NCI-H524 (cell line): ENCODE measurements at regions not wholly inside any gene's neighbourhood (a gene's known extent, or its start where the extent isn't known, plus 50 kb on each side); places are given as distances from the start of the nearest gene placed in this dataset.
A peak's percentile ranks its signal among the peaks of the same experiment; 100 is the strongest.

Source experiments
- DNase-seq, 2 experiments: peaks; one replicate each; lab custom pipeline; 2025; lab: John Stamatoyannopoulos, UW

DNA sequence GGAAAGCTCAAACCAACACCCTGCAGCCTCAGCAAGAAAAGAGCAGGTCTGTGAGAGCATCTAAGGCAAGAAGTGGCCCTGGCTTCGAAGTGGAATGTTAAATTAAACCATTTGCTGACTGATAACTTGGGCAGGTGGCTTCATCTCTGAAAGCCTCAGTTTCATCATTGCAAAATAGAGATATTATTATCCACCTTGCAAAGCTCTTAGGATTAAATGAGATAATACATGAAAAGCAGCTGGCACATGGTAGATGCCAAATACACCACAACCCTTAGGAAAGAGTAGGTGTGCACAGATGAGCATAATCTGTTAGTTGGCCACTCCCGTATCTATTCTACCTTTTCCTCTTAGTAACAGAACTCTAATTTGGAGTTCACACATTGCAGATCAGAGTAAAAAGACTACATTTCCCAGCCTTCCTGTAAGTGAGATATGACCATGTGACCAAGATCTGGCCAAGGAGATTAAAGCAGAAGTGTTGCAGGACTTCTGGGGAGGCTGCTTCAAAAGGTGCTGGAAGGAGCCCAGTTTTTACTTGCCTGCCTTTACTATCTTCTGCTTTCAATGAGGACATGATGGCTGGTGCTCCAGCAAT, 288.7 kb downstream of the SOX9 start:
- no peak for DNase-seq

- no peak for DNase-seq
Observed at GRCh38 chr17:72411124-72411563, 290.3 kb downstream of the SOX9 start.

- DNase-seq, result no peak
Observed at GRCh38 chr17:72412650-72413076, 291.8 kb downstream of the SOX9 start.

DNA sequence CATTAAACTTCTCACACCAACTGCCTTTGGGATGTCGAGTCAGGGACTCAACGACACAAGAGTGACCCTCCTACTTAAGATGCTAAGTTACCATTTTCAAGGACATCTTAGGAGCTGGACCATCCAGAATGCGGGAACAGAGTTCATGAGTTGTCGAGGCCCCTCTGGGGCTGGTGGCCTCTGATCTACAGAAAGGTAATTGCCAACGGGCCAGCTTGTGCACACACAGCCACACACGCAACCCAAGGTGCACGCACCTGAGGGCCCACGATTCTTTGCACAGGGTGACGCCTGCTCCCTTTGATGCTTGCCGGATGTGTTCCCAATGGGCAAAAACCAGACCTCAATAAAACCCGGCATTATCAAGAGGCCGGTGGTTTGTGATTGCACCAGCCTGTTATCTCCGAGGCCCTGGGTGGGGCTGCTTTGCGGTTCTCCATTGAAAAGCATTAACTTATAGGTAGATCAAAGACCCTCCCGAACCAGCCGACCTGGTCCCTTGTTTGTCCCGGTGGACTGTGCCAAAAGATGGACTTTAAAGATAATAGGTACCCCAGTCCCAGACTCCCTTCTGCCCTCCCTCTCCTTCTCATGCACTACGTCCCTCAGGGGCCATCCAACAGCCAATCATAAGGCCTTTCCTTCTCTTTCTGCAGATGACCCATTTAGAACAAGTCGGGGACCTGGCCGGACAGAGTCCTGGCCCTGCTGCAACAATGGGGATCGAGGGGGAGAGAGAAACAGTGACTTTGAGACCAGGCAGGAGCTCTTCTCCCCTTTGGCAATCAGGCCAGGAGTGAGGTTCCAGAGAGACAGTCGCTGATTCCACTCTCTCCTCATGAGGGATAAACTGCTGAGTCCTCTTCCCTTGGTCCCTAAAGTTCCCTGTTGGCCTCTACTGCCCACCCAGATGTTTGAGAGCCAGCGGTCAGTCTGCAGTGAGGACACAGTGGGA, 292.5 kb downstream of the SOX9 start:
- DNase-seq, result no peak

DNA sequence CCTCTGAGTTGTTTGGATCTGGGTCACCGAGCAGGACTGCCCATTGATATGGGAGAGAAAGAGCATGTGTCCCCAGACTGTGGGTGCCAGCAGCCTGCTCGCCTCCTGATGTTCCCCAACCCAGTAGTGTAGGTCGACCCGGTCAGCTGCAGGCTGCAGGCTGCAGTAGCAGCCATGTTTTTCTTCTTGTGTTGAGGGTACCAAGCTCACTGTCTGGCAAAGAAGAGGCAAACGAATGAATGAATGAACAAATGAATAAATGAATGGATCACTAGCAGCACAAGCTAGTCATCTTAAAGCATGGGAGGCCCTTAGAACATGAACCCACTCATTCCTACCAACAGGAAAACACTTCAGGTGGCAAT, 293.2 kb downstream of the SOX9 start:
- no peak for DNase-seq

GRCh38 chr17:72414967-72415853, 294.4 kb downstream of the SOX9 start:
- DNase-seq, result no peak

GRCh38 chr17:72416054-72416675, 295.3 kb downstream of the SOX9 start:
- DNase-seq, result peak; percentile 47 to 67

- DNase-seq, result peak; percentile 74 to 86
Observed at GRCh38 chr17:72416905-72417304, 296.1 kb downstream of the SOX9 start.

DNA sequence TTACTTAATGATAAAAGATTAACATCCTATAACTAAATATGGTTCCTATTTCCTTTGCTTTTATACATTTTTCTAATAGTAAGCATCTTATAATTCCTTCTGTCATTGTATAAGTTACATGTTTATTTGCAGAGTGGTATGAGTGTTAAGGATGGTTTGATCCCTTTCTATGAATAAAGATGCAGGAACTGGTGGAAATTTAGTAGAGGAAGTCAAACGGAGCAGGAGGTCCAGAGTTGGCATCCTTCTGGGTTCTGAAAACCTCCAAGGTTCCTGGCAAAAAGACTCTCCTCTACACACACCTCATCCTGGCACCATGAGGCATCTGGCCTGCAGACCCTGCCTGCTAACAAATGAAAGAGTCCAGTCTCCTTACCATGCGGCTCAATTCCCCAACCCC, 296.8 kb downstream of the SOX9 start:
- DNase-seq, result no peak

- peak in 1 of 2 experiments; percentile 52 for DNase-seq
Observed at GRCh38 chr17:72419866-72420774, 299.3 kb downstream of the SOX9 start.

GRCh38 chr17:72420775-72421127, 299.9 kb downstream of the SOX9 start:
- DNase-seq, result no peak

GRCh38 chr17:72421128-72422092, 300.6 kb downstream of the SOX9 start:
- DNase-seq, result no peak

DNA sequence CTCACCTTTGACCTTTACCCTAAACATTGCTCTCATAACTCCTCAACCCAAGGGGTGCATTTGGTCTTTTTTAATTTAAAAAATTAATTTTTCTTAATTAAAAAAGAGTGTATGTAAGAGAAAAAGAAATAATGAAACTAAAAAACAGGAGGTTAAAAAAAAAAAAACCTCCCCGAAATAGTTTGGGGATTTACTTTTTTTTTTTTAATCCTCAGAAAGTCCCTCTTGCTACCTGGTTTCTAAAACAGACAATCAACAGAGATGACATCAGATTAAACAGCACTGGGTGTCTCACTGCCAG, 301.3 kb downstream of the SOX9 start:
- DNase-seq, result no peak

GRCh38 chr17:72422505-72423285, 301.9 kb downstream of the SOX9 start:
- peak in 1 of 2 experiments; percentile 9 for DNase-seq

GRCh38 chr17:72423286-72423589, 302.4 kb downstream of the SOX9 start:
- DNase-seq, result no peak

DNA sequence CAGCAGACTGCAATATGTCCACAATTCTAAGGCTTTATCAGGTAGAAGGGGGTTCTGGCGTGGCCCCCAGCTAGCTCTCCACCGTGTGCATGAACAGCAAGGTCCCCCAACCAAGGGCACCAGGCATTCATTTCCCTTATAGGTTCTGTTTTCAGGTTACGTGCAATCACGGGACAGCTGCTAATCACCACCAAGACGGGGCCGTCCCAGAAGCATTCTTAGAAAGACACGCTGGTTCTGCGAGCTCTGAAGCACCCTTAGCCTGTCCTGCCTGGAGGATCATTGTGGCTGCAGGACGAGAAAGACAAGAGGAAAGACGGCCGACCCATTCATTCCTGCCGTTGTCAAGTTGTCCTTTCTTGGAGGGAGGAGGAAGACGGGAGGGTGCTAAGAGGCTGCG, 302.9 kb downstream of the SOX9 start:
- DNase-seq, result no peak

- no peak for DNase-seq
Observed at GRCh38 chr17:72424505-72425117, 303.8 kb downstream of the SOX9 start.

DNA sequence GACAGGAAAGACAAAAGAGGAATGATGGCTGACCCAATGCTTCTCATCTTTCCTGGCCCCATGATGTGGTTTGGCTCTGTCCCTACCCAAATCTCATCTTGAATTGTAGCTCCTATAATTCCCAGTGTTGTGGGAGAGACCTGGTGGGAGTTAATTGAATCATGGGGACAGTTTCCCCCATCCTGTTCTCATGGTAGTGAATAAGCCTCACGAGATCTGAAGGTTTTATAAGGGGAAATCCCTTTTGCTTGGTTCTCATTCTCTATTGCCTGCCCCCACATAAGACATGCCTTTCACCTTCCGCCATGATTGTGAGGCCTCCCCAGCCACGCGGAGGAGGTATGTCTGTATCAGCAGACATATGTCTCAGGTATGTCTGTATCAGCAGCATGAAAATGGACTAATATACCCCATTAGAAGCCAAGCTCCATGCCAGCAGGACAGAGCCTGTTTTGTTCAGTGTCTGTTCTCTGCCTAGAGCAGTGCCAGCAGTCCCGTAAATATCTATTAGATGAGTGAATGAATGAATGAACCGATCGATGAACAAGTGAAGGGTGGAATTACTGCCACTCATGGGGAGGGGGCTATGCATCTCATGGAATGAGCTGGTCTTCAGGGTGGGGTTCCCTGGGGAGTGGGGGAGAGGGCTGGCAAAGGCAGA, 304.4 kb downstream of the SOX9 start:
- no peak for DNase-seq
